Nephron (organoid): ENCODE measurements at regions not wholly inside any gene's neighbourhood (a gene's known extent, or its start where the extent isn't known, plus 50 kb on each side); places are given as distances from the start of the nearest gene placed in this dataset.
"Not testable (repeated sequence)": the region's sequence is repeated elsewhere in the genome, so short reads cannot be mapped to it uniquely, and the experiment has no call there.

ENCODE experiments used
- H3K27ac Mint-ChIP-seq, 3 experiments: 2 replicates each; pipeline ENCODE4 v1.8.0; 2020; ENCODE audit warnings: mixed read lengths in 3 of 3, mild to moderate bottlenecking in 2 of 3, moderate library complexity in 1 of 3
- H3K27me3 Mint-ChIP-seq: 2 replicates; pipeline ENCODE4 v1.8.0; 2021; ENCODE audit warnings: low read depth, mild to moderate bottlenecking, moderate library complexity, mixed read lengths
- H3K36me3 Mint-ChIP-seq: 2 replicates; pipeline ENCODE4 v1.8.0; 2020; ENCODE audit warnings: low read depth, mixed read lengths
- H3K4me1 Mint-ChIP-seq: 2 replicates; pipeline ENCODE4 v1.8.0; 2020; ENCODE audit warnings: mixed read lengths
- H3K4me3 Mint-ChIP-seq, 3 experiments: 2 replicates each; pipeline ENCODE4 v1.8.0; 2020; ENCODE audit warnings: mild to moderate bottlenecking in 3 of 3, mixed read lengths in 3 of 3, moderate library complexity in 2 of 3
- H3K9me3 Mint-ChIP-seq: 2 replicates; pipeline ENCODE4 v1.8.0; 2020; ENCODE audit warnings: mixed read lengths
- TF ChIP-seq, protein P1 (sequence below), 3 experiments: fragments of 200-600 bp; sonication (generic); IDR thresholded peaks; one replicate each; pipeline ENCODE4 v1.5.0; 2021; ENCODE audit warnings: antibody characterized with exemption in 3 of 3; ENCODE audit not compliant: unreplicated experiment in 3 of 3

DNA sequence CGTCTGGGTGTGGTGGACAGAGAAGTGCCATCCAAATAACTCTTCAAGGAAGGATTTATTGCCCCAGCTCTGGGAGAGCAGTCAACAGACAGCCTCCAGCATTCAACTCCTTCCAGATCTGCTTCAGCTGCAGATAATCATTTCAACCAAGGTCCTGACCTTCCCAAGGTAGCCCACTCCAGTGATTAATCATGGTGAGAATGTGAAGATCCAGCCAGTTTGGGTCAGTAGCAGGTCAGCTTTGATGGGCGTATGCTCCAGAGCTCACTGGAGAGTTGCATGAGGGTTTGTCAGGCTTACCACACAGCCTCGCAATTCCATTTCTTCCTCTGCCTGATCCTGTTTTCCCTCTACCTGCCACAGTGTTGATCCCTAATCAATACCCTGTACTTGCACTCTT lies 214.5 kb upstream of the ZRANB2 start:
- TF ChIP-seq, protein P1, sequence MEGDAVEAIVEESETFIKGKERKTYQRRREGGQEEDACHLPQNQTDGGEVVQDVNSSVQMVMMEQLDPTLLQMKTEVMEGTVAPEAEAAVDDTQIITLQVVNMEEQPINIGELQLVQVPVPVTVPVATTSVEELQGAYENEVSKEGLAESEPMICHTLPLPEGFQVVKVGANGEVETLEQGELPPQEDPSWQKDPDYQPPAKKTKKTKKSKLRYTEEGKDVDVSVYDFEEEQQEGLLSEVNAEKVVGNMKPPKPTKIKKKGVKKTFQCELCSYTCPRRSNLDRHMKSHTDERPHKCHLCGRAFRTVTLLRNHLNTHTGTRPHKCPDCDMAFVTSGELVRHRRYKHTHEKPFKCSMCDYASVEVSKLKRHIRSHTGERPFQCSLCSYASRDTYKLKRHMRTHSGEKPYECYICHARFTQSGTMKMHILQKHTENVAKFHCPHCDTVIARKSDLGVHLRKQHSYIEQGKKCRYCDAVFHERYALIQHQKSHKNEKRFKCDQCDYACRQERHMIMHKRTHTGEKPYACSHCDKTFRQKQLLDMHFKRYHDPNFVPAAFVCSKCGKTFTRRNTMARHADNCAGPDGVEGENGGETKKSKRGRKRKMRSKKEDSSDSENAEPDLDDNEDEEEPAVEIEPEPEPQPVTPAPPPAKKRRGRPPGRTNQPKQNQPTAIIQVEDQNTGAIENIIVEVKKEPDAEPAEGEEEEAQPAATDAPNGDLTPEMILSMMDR (IDR thresholded peaks at IDR 0.05; ENCODE audit: unreplicated experiment in 3 of 3) = no peak
- Mint-ChIP-seq H3K4me3 (no peak overlapping the region), H3K27me3 (no peaks in the 10 kb centered on the region), H3K4me1 (no peaks in the 10 kb centered on the region), H3K27ac (no peak overlapping the region), H3K36me3 (peaks cover 4% of the 10 kb centered on the region), H3K9me3 (peaks cover 4% of the 10 kb centered on the region)

GRCh38 chr1:71294178-71294577 lies 213.3 kb upstream of the ZRANB2 start:
- TF ChIP-seq, protein P1 (IDR thresholded peaks at IDR 0.05; ENCODE audit: unreplicated experiment in 3 of 3) = no peak
- no peaks in the 10 kb centered on the region for H3K27me3 Mint-ChIP-seq
- no peaks in the 10 kb centered on the region for H3K4me1 Mint-ChIP-seq
- no peak overlapping the region for H3K27ac Mint-ChIP-seq
- peaks cover 4% of the 10 kb centered on the region for H3K36me3 Mint-ChIP-seq
- H3K4me3 Mint-ChIP-seq = no peak overlapping the region
- peaks cover 4% of the 10 kb centered on the region for H3K9me3 Mint-ChIP-seq

GRCh38 chr1:71292203-71292602 lies 211.4 kb upstream of the ZRANB2 start:
- Mint-ChIP-seq H3K36me3 (peaks cover 4% of the 10 kb centered on the region), H3K27me3 (no peaks in the 10 kb centered on the region), H3K27ac (no peak overlapping the region), H3K4me1 (no peaks in the 10 kb centered on the region), H3K4me3 (no peak overlapping the region), H3K9me3 (peaks cover 4% of the 10 kb centered on the region)
- TF ChIP-seq, protein P1 (IDR thresholded peaks at IDR 0.05; ENCODE audit: unreplicated experiment in 3 of 3) = no peak

GRCh38 chr1:71290506-71291237 lies 209.8 kb upstream of the ZRANB2 start:
- H3K4me1 Mint-ChIP-seq, H3K27me3 Mint-ChIP-seq, H3K4me3 Mint-ChIP-seq, H3K36me3 Mint-ChIP-seq, H3K9me3 Mint-ChIP-seq, H3K27ac Mint-ChIP-seq: not testable (repeated sequence)

DNA sequence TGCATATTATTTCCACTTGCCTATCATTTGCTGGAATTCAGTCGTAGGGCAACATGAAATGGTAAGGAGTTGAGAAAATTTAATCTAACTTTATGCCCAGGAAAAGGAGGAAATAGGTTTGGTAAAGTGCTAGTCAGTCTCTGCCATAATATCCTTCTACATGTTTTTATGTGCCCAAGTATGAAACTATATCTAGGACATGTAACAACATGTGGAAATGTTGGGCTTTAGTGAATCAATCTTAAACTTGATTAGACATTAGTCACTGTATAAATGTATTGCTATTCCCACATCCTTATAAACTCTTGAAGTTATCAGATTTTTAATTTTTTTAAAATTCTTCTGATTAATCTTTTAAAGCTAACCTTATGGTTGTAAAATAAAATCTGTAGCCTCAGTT lies 204.7 kb upstream of the ZRANB2 start:
- H3K4me3 Mint-ChIP-seq = no peak overlapping the region
- TF ChIP-seq, protein P1 (IDR thresholded peaks at IDR 0.05; ENCODE audit: unreplicated experiment in 3 of 3) = no peak
- H3K36me3 Mint-ChIP-seq = no peaks in the 10 kb centered on the region
- H3K4me1 Mint-ChIP-seq = no peaks in the 10 kb centered on the region
- no peak overlapping the region for H3K27ac Mint-ChIP-seq
- no peaks in the 10 kb centered on the region for H3K9me3 Mint-ChIP-seq
- no peaks in the 10 kb centered on the region for H3K27me3 Mint-ChIP-seq

- TF ChIP-seq, protein P1 (IDR thresholded peaks at IDR 0.05; ENCODE audit: unreplicated experiment in 3 of 3) = no peak
- Mint-ChIP-seq H3K4me3 (no peak overlapping the region), H3K36me3 (no peaks in the 10 kb centered on the region), H3K27ac (no peak overlapping the region), H3K4me1 (no peaks in the 10 kb centered on the region), H3K9me3 (no peaks in the 10 kb centered on the region), H3K27me3 (no peaks in the 10 kb centered on the region)
Measured at GRCh38 chr1:71276466-71276865, 195.6 kb upstream of the ZRANB2 start.
